Neural progenitor cell (in vitro differentiated cells): ENCODE measurements at regions not wholly inside any gene's neighbourhood (a gene's known extent, or its start where the extent isn't known, plus 50 kb on each side); places are given as distances from the start of the nearest gene placed in this dataset.

Source experiments
- CTCF ChIP-seq: fragments of 200-600 bp; sonication (generic); IDR thresholded peaks from 2 replicates; pipeline ENCODE4 v1.5.1; 2017; ENCODE audit warnings: antibody characterized with exemption, mild to moderate bottlenecking
- EZH2 ChIP-seq: fragments of 200-600 bp; sonication (generic); IDR thresholded peaks from 2 replicates; pipeline ENCODE4 v1.6.1; 2017; ENCODE audit warnings: antibody characterized with exemption, mild to moderate bottlenecking, moderate library complexity
- EZH2phosphoT487 ChIP-seq: fragments of 200-600 bp; sonication (generic); IDR thresholded peaks from 2 replicates; pipeline ENCODE4 v1.6.1; 2017; ENCODE audit warnings: antibody characterized with exemption

GRCh38 chr4:157897855-157898370 lies 274.9 kb downstream of the GASK1B start:
- TF ChIP-seq CTCF = no peak
- TF ChIP-seq EZH2 = no peak
- no peak for TF ChIP-seq EZH2phosphoT487
